HFFc6 (cell line): ENCODE measurements at regions not wholly inside any gene's neighbourhood (a gene's known extent, or its start where the extent isn't known, plus 50 kb on each side); places are given as distances from the start of the nearest gene placed in this dataset.
A peak's percentile ranks its signal among the peaks of the same experiment; 100 is the strongest.

Experiments
- DNase-seq: peaks from one replicate; pipeline ENCODE4 v3.0.0-alpha.2; 2018
- H3K27ac Mint-ChIP-seq: 2 replicates; pipeline ENCODE4 v1.8.0; 2020; ENCODE audit warnings: mild to moderate bottlenecking, mixed read lengths
- H3K27me3 Mint-ChIP-seq: 2 replicates; pipeline ENCODE4 v1.8.0; 2021; ENCODE audit warnings: mild to moderate bottlenecking, moderate library complexity, mixed read lengths; ENCODE audit not compliant: insufficient read depth
- H3K36me3 Mint-ChIP-seq: 2 replicates; pipeline ENCODE4 v1.8.0; 2021; ENCODE audit warnings: low read depth, mixed read lengths
- H3K4me1 Mint-ChIP-seq: 2 replicates; pipeline ENCODE4 v1.8.0; 2020; ENCODE audit warnings: low read depth, mixed read lengths
- H3K4me3 Mint-ChIP-seq: 2 replicates; pipeline ENCODE4 v1.8.0; 2020; ENCODE audit warnings: mild to moderate bottlenecking, moderate library complexity, mixed read lengths
- H3K9me3 Mint-ChIP-seq: 2 replicates; pipeline ENCODE4 v1.8.0; 2020; ENCODE audit warnings: mild to moderate bottlenecking, mixed read lengths
- CTCF ChIP-seq: fragments of 200-600 bp; sonication (generic); IDR thresholded peaks from 2 replicates; pipeline ENCODE4 v1.5.0; 2021; ENCODE audit warnings: antibody characterized with exemption, mild to moderate bottlenecking

GRCh38 chr9:88742483-88742882, 207.5 kb downstream of the NXNL2 start:
- Mint-ChIP-seq H3K27me3 (no peaks in the 10 kb centered on the region; the same call in 1 of the 2 replicates), H3K4me1 (peaks cover 87% of the 10 kb centered on the region), H3K9me3 (no peaks in the 10 kb centered on the region), H3K36me3 (0 out of 2 replicates have a peak, but pooled peaks cover 8% of the 10 kb centered on the region), H3K27ac (peak overlapping the region; percentile 34; the same call in 1 of the 2 replicates), H3K4me3 (peak overlapping the region; percentile 33)
- no peak for TF ChIP-seq CTCF
- DNase-seq: peak; percentile 51

DNA sequence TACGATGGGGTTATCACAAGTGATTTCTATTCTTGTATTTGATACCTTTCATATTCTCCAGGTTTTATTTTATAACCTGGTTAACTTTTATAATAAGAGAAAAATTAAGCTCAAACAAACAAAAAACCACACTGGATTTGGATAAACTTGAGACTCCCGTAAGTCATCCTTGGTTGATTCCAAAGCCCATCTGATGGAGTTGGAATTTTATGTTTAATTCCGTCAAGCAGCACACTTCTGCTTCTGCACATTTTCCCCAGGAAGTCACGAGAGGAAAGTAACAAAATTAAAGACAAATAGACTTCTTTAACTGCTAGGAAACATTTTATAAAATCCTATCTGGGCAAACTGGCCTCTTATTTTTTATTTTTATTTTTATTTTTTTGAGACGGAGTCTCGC, 207.9 kb downstream of the NXNL2 start:
- Mint-ChIP-seq H3K27ac (no peak overlapping the region), H3K27me3 (no peaks in the 10 kb centered on the region; the same call in 1 of the 2 replicates), H3K4me3 (peak overlapping the region; percentile 33), H3K4me1 (peaks cover 87% of the 10 kb centered on the region), H3K9me3 (no peaks in the 10 kb centered on the region), H3K36me3 (0 out of 2 replicates have a peak, but pooled peaks cover 8% of the 10 kb centered on the region)
- no peak for DNase-seq
- TF ChIP-seq CTCF: no peak

DNA sequence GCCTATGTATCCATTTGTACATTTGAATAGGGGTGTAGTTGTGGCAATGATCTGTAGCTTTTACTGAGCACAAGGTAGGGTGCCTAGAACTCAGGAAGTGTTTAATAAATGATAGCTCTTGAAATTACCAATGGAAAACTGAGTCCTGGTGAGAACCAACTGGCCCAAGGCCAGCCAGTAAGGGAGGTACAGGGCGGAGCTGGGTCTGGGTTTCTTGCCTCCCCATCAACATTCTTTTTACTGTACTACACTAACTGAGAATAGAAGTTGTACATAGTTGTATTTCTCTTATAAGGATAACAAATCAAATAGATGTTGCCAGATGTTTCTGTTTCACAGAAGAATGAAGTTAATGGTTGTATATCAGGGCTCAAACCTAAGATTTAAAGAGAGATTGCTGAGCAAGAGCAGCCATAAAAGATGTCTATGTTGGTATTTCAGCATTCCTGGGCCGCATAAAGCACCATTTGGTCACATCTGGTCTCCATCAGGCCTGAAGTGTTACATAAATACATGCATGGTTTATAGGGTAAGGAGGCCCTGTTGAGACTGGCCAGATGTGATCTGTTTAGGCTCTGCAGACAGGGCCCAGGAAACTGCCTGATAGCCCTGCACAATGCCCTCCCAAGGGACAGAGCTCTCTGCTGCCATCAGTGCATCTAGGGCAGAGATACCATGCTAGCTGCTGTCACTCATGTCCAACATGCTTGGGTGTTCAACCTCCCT, 210.5 kb downstream of the NXNL2 start:
- no peak for TF ChIP-seq CTCF
- Mint-ChIP-seq H3K4me1 (peaks cover 81% of the 10 kb centered on the region), H3K9me3 (no peaks in the 10 kb centered on the region), H3K4me3 (peak overlapping the region; percentile 5; the same call in 1 of the 2 replicates), H3K27ac (peak overlapping the region; percentile 63), H3K36me3 (peaks cover 12% of the 10 kb centered on the region; the same call in 1 of the 2 replicates), H3K27me3 (no peaks in the 10 kb centered on the region; the same call in 1 of the 2 replicates)
- peak; percentile 83 for DNase-seq

DNA sequence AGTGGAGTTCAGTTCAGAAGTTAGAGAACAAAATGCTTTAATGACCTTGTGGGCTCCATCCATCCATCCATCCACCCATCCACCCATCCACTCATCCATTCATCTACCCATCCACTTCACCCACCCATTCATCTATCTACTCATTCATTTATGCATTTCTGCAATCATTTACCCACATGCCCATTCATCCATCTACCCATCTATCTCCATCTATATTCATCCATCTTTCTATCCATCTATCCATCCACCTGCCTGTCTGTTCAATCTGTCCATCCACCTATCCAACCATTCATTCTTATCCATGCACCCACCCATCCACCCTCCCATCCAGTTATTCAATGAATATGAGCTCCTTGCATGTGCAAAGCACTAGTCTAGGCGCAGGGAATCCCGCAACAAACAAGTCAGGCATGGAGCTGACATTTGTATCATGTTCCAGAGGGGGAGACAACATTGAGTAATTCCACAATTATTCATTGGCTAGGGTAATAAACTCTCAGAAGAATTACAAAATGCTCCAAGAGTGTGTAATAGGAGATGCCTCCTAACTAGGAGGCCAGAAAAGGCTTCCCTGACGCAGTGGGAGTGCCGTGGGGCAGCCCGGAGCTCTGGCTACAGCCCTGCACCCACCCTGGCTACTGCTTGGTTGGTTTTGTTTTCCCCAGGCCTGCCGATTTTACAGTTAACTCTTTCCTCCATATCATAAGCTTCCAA, 211.2 kb downstream of the NXNL2 start:
- no peaks in the 10 kb centered on the region for H3K9me3 Mint-ChIP-seq
- H3K27me3 Mint-ChIP-seq: no peaks in the 10 kb centered on the region; the same call in 1 of the 2 replicates
- peak; percentile 92 for DNase-seq
- peak; percentile 25; the same call in 1 of the 2 replicates for TF ChIP-seq CTCF
- H3K27ac Mint-ChIP-seq: peak overlapping the region; percentile 91
- peaks cover 7% of the 10 kb centered on the region; the same call in 1 of the 2 replicates for H3K36me3 Mint-ChIP-seq
- peaks cover 75% of the 10 kb centered on the region for H3K4me1 Mint-ChIP-seq
- H3K4me3 Mint-ChIP-seq: peak overlapping the region; percentile 73

DNA sequence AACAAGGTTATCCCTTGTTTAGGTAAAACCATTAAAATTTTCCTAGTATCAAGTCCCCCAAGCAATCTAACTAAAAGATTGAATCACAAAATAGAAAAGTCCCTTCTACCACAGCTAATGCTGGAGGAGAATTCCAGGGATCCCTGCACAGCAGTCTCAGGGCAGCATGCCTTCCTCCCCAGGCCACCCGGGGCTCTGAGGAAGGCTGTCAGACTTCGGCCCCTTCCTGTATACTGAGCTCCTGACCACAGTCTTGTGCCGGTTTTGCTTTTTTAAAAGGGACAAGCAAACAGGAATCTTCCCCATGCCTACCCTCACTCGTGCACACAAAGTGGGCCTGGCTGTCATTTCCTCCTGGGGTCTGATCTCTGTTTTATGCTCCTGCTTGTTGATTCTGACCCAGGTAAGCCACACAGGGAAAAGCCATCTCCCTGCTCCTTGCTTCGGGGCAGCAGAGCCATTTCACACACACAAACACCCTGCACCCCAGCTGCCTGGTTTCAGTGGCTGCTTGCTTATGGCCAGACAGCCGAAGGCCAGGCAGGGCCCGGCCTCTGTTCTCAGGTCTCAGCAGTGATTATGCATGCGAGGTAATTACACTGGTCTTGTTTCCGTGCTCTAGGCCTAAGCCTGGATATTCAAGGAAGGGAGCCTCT, 211.9 kb downstream of the NXNL2 start:
- TF ChIP-seq CTCF: no peak
- H3K36me3 Mint-ChIP-seq: peaks cover 4% of the 10 kb centered on the region; the same call in 1 of the 2 replicates
- no peak for DNase-seq
- no peaks in the 10 kb centered on the region; the same call in 1 of the 2 replicates for H3K27me3 Mint-ChIP-seq
- peaks cover 79% of the 10 kb centered on the region for H3K4me1 Mint-ChIP-seq
- peak overlapping the region; percentile 91 for H3K27ac Mint-ChIP-seq
- no peaks in the 10 kb centered on the region for H3K9me3 Mint-ChIP-seq
- H3K4me3 Mint-ChIP-seq: peak overlapping the region; percentile 73
